ENCODE measurements at regions not wholly inside any gene's neighbourhood (a gene's known extent, or its start where the extent isn't known, plus 50 kb on each side); places are given as distances from the start of the nearest gene placed in this dataset.

GRCh38 chr1:98439471-98439870 is 222.1 kb upstream of the SNX7 start (continued):
- no peak for TF ChIP-seq TCF12 (IDR thresholded peaks at IDR 0.05)
- no peak for TF ChIP-seq NRF1 (IDR thresholded peaks at IDR 0.05; ENCODE audit: low read depth, low read length)
- no peak for TF ChIP-seq CTCF (IDR thresholded peaks at IDR 0.05)
- no peak for TF ChIP-seq JUND (IDR thresholded peaks at IDR 0.05)
- TF ChIP-seq TEAD4 (IDR thresholded peaks at IDR 0.05; ENCODE audit: borderline replicate concordance, insufficient read depth) = no peak
- TF ChIP-seq USF2 (IDR thresholded peaks at IDR 0.05; ENCODE audit: borderline replicate concordance, low read depth, low read length) = no peak
- no peak for TF ChIP-seq USF1 (IDR thresholded peaks at IDR 0.05; ENCODE audit: borderline replicate concordance, low read depth)
- no peak for TF ChIP-seq YY1 (IDR thresholded peaks at IDR 0.05; ENCODE audit: low read depth)
- TF ChIP-seq GATA2 (CRISPR knock-in tag; IDR thresholded peaks at IDR 0.05) = no peak
- no peak for TF ChIP-seq RCOR1 (IDR thresholded peaks at IDR 0.05; ENCODE audit: low read length)

- H3K9me2 ChIP-seq = no peaks in the 10 kb centered on the region
- CTCF ChIA-PET = interaction anchor here (0.6 kb wide), 1 partner anchor 308 kb away, joined by 3 read pairs; no protein-coding TSS in a partner anchor
- no peaks in the 10 kb centered on the region for H3K27me3 ChIP-seq (ENCODE audit: insufficient read depth)
- no peak overlapping the region for H3K27ac ChIP-seq (ENCODE audit: low read depth in 2 of 2, low read length in 1 of 2)
- no peaks in the 10 kb centered on the region for H3F3A ChIP-seq (replicated peaks; ENCODE audit: insufficient read depth)
- H3K36me3 ChIP-seq (replicated peaks in 1 of 2; ENCODE audit: control insufficient read depth in 1 of 2, insufficient read depth in 2 of 2, low read length in 1 of 2) = no peaks in the 10 kb centered on the region
- H2AFZ ChIP-seq (ENCODE audit: low read depth) = no peak overlapping the region
- POLR2A ChIA-PET = no interaction called here
- H3K4me2 ChIP-seq = no peak overlapping the region
- no peaks in the 10 kb centered on the region for H3K79me2 ChIP-seq (ENCODE audit: insufficient read depth)
- no peak for DNase-seq
- H3K4me3 ChIP-seq (ENCODE audit: low read depth in 2 of 2, low read length in 1 of 2) = no peak overlapping the region
- H4K20me1 ChIP-seq (ENCODE audit: insufficient read depth) = no peaks in the 10 kb centered on the region
- H3K9me3 ChIP-seq = 0 out of 2 replicates have a peak, but pooled peaks cover 5% of the 10 kb centered on the region
- no peaks in the 10 kb centered on the region for H3K4me1 ChIP-seq (ENCODE audit: control insufficient read depth in 1 of 2, insufficient read depth in 2 of 2, low read depth in 1 of 2, low read length in 1 of 2)
- H3K9ac ChIP-seq = no peak overlapping the region
- TF ChIP-seq MAX (IDR thresholded peaks at IDR 0.05; ENCODE audit: low read depth) (no peak), MEF2A (IDR thresholded peaks at IDR 0.05; ENCODE audit: borderline replicate concordance, low read depth) (no peak), POLR2AphosphoS5 (IDR thresholded peaks at IDR 0.05; ENCODE audit: low read depth, low read length) (no peak), FOXM1 (IDR thresholded peaks at IDR 0.05; ENCODE audit: low read depth) (no peak), REST (IDR thresholded peaks at IDR 0.05; ENCODE audit: low read depth, low read length) (no peak), CHD2 (IDR thresholded peaks at IDR 0.05; ENCODE audit: low read length, partially characterized antibody) (no peak), PBX3 (IDR thresholded peaks at IDR 0.05) (no peak), MXI1 (IDR thresholded peaks at IDR 0.05; ENCODE audit: low read depth, low read length) (no peak), TCF12 (IDR thresholded peaks at IDR 0.05) (no peak), NRF1 (IDR thresholded peaks at IDR 0.05; ENCODE audit: low read depth, low read length) (no peak), TAF1 (IDR thresholded peaks at IDR 0.05; ENCODE audit: borderline replicate concordance, low read depth, low read length) (no peak), CTCF (IDR thresholded peaks at IDR 0.05) (no peak), RAD21 (IDR thresholded peaks at IDR 0.05; ENCODE audit: low read length) (no peak), USF1 (IDR thresholded peaks at IDR 0.05; ENCODE audit: borderline replicate concordance, low read depth) (no peak), GABPA (IDR thresholded peaks at IDR 0.05; ENCODE audit: low read depth) (no peak)
Measured at GRCh38 chr1:98437540-98437939, 224.0 kb upstream of the SNX7 start.
